Stimulated activated naive CD8-positive, alpha-beta T cell treated with anti-CD3 and anti-CD28 coated beads, Interleukin-15, Interleukin-2, amounts not matched to agents 100 U/mL and 50 U/mL, for 24 hours (primary cell): ENCODE measurements at regions not wholly inside any gene's neighbourhood (a gene's known extent, or its start where the extent isn't known, plus 50 kb on each side); places are given as distances from the start of the nearest gene placed in this dataset.

Source experiments
- ATAC-seq: fragments of 150-1000 bp; cut with Tn5 transposase; one replicate; pipeline ENCODE4 v1.10.0; 2021
- DNase-seq: peaks from one replicate; pipeline ENCODE4 v3.0.0; 2021

DNA sequence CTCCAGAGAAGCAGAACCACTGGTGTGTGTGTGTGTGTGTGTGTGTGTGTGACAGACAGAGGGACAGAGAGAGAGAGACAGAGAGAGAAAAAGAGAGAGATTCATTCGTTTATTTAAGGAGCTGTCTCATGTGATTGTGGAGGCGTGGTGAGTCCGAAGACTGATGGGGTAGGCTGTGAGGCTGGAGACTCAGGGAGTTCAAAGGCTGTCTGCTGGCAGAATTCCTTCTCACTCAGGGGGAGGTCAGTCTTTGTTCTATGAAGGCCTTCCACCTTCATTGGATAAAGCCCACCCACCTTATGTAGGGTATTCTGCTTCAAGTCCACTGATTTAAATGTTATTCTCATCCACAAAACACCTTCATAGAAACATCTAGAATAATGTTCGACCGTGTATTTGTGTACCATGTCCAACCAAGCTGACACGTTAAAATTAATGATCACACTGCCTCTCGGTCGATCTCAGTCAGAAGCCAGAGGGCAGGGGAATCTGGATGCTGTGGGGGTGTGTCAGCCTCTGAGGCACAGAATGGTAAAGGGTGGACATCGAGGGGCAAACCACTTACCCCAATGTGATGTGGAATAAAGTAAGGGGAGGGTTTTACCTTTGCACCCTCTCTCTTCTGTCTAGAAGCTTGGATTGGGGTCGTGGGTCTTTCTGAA is 275.6 kb downstream of the SLC4A3 start:
- no peak for DNase-seq
- ATAC-seq, result no peak

DNA sequence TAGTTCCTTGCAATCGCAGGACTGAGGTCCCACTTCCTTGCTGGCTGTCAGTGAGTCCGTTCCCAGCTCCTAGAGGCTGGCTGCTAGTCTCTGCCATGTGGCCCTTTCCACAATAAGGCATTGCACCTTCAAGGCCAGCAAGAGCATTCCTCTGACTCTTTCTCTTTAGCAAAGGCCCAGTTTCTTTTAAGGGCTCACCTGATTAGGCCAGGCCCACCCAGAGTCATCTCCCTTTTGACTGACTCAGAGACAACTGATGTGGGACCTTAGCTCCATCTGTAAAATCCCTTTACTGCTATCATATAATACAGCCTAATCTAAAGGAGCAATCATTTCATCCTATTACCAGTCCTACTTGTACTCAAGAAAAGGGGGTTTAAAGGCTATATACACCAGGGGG is 278.2 kb downstream of the SLC4A3 start:
- no peak for ATAC-seq
- no peak for DNase-seq

DNA sequence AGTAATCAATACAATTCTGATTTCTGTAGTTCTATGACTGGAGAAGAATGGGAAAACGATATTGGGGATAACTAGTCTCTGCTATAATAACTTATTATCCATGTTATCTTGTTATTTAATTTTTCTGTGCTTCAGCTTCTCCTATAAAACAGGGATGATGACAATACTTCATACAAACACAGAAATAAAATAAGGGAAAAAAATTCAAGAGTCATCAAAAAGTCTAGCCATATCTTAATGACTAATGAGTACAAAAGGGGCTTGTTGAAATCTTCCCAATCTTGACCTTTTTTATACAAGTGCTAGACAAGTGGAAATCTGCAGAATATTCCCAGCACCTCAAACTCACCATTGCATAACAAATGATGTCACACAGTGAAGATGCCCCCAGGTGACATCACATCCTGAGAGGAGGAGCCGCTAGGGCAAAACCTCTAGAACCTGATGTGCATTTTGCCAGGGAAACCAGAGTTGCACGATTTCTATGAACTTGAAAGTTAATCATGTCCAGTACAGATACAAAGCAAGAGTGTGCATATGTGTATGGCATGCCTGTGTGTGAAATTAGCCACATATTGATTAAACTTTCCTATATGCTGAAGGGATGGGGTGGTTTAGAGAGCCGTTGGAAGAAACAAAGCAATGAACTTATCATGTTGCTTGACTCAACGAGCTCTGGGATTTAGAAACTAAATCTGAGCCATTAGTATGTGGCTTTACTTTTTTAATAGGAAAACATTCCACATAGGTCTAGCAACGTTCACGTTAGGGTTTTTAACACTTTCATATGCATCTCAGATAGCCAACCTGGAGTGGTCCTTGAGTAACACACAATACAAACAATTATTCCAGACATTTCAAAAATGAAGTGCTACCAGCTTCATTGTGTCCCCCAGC is 278.9 kb downstream of the SLC4A3 start:
- DNase-seq, result no peak
- ATAC-seq, result no peak

DNA sequence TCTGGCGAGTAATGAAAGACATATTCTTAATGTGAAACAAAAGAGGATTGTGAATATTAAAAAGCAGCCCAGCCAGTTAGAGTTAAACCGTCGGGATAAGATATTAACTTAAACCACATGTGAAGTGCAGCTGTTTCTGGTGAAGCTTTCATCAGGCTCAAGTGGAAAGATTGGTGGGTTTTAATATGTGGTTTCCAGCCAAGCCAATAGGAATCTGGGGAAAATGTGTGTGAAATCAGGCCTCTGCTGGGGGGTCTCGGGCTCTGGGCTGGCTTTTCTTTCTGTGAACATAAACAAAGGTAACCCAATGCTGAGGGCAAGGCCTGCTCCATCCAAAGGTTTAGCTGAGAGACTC is 279.6 kb downstream of the SLC4A3 start:
- DNase-seq (no peak), ATAC-seq (no peak)

GRCh38 chr2:219908538-219908937 is 281.1 kb downstream of the SLC4A3 start:
- DNase-seq, result no peak
- no peak for ATAC-seq

DNA sequence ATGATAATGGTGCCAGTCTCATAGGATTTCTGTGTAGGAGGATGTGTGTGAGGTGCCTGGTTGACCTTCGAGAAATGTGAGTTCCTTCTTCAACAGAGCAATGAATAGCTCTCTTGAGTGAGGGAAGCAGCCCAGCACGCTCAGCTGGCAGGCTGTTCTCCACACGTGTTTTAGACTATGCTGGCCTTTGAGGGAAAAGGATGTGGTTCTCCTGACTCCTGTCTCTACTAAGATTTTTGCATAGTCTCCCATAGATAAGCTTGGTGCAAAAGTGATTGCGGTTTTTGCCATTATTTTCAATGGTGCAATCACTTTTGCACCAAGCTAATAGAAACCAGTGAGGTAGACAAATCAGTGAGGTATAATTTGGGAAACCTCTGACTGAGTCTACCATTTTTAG is 284.1 kb downstream of the SLC4A3 start:
- DNase-seq (no peak), ATAC-seq (no peak)

GRCh38 chr2:219912491-219912921 is 285.1 kb downstream of the SLC4A3 start:
- DNase-seq (no peak), ATAC-seq (no peak)

DNA sequence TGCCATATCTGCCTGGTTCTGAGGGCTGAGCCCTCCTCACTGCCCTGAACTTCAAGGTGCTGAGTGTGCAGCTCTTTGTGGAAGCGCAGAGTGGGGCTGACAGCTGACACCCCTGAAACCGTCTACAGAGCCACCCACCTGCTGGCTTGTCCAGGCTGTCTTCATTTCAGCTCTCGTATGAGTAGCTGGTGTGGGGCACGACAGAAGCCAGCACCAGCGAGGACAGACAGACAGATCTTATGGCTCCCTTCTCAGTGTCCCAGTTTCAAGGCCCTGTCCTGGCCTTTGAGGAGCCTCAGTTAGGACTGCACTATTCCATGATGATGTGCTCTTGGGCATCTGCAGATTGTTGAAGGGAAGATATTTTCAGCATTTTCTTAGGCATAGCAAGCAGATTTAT is 287.1 kb downstream of the SLC4A3 start:
- DNase-seq (no peak), ATAC-seq (no peak)

DNA sequence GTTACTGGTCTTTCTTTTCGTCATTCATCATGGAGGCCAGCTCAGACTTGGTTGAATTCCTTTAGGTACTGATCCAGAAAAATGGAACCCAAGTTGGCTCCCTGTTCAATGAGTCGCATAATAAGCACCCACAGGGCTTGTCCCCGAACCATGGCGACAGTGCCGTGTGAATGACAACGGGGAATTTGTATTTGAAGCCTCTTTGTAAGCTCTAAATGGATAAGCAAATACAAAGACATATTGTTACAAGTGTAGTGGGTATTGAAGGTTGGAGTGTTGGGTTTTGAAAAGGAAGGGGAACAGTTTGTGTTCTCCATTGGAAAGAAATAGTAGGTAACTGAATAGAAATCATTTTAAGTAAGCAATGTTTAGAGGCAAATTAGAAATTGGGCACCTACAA is 288.9 kb downstream of the SLC4A3 start:
- DNase-seq (no peak), ATAC-seq (no peak)

DNA sequence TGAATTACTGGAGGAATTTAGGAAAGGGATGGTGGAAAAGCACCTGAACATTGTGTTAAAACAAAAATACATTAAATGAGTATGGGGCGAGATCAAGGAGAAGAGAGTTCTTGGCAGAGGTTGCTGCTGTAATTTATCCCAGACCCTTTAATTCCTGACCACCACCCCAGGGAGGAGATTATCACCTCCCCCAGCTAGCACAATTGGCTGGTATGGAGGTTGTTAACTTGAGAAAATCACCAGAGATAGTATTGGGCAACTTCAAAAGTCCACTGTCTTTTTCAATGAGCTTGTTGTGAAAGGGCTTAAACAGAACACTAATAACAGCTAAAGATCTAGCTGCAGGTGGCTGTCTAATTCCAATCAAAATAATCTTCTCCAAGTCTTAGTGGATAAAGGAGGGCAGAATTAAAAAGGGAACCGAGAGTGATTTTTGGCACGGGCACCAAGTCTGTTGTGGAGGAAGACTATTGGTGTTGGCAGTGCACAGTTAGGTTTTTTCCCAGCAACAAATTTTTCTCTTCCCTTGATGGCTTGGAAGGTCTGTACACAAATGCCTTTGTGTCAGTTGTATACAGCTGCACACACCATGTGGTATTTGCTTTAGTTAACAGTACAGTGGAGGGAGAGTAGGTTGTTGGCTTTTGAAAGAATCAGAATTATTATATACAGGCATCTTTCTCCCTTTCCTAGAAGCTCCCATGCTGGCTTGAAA is 289.5 kb downstream of the SLC4A3 start:
- DNase-seq, result no peak
- no peak for ATAC-seq

- DNase-seq (no peak), ATAC-seq (no peak)
Observed at GRCh38 chr2:219918254-219918653, 290.8 kb downstream of the SLC4A3 start.

- ATAC-seq (no peak), DNase-seq (no peak)
Observed at GRCh38 chr2:219918944-219919343, 291.5 kb downstream of the SLC4A3 start.

- no peak for DNase-seq
- no peak for ATAC-seq
Observed at GRCh38 chr2:219919506-219919905, 292.1 kb downstream of the SLC4A3 start.

GRCh38 chr2:219929835-219930234 is 302.4 kb downstream of the SLC4A3 start:
- DNase-seq, result no peak
- ATAC-seq, result no peak

- no peak for ATAC-seq
- DNase-seq, result no peak
Observed at GRCh38 chr2:219939647-219940046, 312.2 kb downstream of the SLC4A3 start.

DNA sequence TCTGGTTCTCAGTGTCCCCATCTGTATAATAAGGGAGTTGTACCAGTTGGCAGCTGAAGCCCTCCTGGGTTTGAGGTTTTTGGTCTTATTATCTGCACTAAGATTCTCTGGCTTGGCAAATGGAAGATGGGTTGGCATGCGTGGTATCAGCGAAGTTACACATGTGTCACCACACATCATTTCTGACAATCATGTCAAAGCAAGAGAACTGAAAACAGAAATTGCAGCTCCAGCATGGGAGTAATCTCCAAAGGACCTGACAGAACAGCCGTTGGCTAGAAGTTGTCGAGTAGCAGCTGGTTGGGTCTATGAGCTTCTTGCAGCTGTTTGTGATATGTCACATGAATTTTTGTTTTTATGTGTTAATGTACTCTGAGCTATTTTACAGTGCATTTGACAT is 317.4 kb downstream of the SLC4A3 start:
- no peak for ATAC-seq

GRCh38 chr2:219946021-219946420 is 318.6 kb downstream of the SLC4A3 start:
- DNase-seq, result no peak

More for the DNA sequence above, 317.4 kb downstream of the SLC4A3 start:
- DNase-seq, result no peak

DNA sequence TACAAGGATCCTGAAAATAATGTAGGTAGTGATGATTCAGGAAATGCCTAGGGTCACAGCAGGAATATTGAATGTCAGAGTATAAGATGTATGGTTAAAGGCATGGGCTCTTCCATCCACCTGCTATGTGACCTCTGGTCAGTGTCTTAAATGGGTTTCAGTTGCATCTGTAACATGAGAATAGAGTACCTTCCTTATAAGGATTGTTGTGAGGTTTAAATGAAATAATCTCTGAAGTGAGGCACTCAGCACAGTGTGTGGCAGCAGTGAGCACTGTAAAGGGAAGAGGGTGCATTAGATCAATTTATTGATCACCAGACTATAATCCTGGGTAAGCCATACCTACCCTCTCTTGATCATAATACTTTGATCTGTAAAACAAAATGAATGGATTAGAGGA is 319.1 kb downstream of the SLC4A3 start:
- no peak for ATAC-seq
- no peak for DNase-seq

More at GRCh38 chr2:219946021-219946420, 318.6 kb downstream of the SLC4A3 start:
- ATAC-seq, result no peak

GRCh38 chr2:219947575-219947974 is 320.1 kb downstream of the SLC4A3 start:
- no peak for DNase-seq
- ATAC-seq, result no peak

DNA sequence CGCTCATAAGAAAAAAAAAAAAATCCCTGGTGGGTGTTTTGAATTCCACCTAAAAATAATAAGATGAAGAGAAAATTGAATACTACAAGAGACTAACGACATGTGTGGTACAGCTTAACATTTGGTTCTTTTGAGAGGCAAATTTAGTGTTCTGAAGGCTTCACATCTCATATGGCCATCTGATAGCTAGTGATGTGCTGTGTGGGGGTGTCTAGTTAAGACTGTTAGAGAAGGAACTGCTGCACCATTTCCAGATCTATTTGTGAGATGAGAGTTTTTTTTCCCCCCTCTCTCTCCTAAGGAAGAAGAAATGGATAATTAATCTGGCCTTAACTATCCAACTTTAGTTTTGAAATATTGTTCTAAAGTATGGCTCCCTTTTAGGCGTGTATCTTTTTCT is 321.6 kb downstream of the SLC4A3 start:
- DNase-seq, result no peak
- ATAC-seq, result no peak

DNA sequence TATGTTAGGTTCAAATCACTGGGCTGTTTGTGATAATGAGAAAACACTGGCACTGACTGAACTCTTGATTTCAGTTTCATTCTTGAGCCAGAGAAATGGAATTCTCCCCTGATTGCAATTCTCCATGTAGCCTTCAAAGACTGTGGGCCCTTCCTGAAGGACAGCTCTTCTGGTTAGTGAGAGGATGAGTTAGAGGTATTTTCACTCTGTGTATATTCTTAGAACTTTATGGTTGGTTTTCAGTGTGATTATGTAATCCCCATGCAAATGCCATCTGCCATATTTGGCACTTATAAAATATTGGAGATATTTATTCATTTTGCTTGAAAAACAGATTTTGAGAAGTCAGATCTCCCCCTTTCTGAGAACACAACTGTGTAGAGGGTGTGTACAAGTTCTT is 323.7 kb downstream of the SLC4A3 start:
- DNase-seq (no peak), ATAC-seq (no peak)

DNA sequence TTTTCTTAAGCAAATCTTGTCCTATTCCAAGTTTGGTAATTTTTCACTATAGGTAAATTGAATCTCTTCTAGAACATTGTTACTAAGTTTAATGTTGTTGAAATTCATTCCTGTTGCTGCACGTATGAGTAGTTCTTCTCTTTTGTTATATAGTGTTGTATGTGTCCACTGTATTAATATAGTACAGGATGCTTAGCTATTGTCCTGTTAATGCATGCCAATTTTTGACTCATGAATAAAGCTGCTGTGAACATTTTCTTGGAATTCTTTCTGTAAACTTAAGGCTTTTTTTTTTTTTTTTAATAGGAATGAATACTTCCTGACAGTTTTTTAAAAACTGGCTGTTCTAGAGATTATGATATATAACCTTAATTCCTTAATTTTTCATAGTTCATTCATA is 326.9 kb downstream of the SLC4A3 start:
- ATAC-seq (no peak), DNase-seq (no peak)

DNA sequence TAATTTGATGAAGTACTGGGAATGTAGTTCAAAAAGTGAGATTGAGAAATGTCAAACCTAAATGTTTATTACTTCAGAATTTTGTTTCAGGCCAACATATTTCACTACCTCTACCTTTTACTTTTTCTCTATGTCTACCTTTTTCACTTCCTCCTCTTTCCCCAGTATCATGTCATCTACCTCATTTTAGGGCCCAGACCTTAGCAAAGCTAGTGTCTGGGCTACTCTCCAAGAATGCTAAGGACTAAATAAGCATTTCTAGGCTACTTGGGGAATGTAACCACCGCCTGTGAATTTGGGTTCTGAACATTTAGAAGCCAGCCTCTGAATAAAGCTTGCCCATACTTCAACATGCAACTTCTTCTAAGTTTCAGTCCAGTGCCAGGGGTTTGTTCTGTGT is 330.4 kb downstream of the SLC4A3 start:
- no peak for DNase-seq
- ATAC-seq, result no peak
